Heart left ventricle (tissue), 16 donors: ENCODE measurements at regions not wholly inside any gene's neighbourhood (a gene's known extent, or its start where the extent isn't known, plus 50 kb on each side); places are given as distances from the start of the nearest gene placed in this dataset.

Experiments used
- ATAC-seq, 4 donors: fragments of 200-7000 bp; cut with Tn5 transposase; one replicate each; pipeline ENCODE4 v1.9.1; 2020 to 2022; ENCODE audit warnings: moderate library complexity in 4 of 4, mild to moderate bottlenecking in 3 of 4, moderate number of reproducible peaks in 1 of 4
- DNase-seq, 5 donors: peaks; one replicate each; pipeline ENCODE4 v3.0.0-alpha.2; 2020
- H3K27ac ChIP-seq, 12 donors: fragments of 200-600 bp; sonication (generic) in 4 of 12; one replicate each; pipeline versions ENCODE4 v1.5.0 to v1.8.0; 2016 to 2022; ENCODE audit warnings: mild to moderate bottlenecking in 2 of 12
- H3K27me3 ChIP-seq, 9 donors: fragments of 200-600 bp; sonication (generic) in 2 of 9; one replicate each; pipeline versions ENCODE4 v1.5.1 to v1.8.0; 2016 to 2022; ENCODE audit warnings: mild to moderate bottlenecking in 3 of 9
- H3K36me3 ChIP-seq, 9 donors: fragments of 200-600 bp; sonication (generic) in 2 of 9; one replicate each; pipeline versions ENCODE4 v1.5.0 to v1.8.0; 2018 to 2022; ENCODE audit warnings: mild to moderate bottlenecking in 2 of 9
- H3K4me1 ChIP-seq, 12 donors: fragments of 200-600 bp; sonication (generic) in 4 of 12; one replicate each; pipeline versions ENCODE4 v1.5.0 to v1.8.0; 2016 to 2022; ENCODE audit warnings: mild to moderate bottlenecking in 3 of 12
- H3K4me3 ChIP-seq, 12 donors: fragments of 200-600 bp; sonication (generic) in 4 of 12; one replicate each; pipeline versions ENCODE4 v1.5.0 to v1.8.0; 2017 to 2022; ENCODE audit warnings: mild to moderate bottlenecking in 9 of 12, moderate library complexity in 4 of 12
- H3K9me3 ChIP-seq, 12 donors: fragments of 200-600 bp; sonication (generic) in 4 of 12; one replicate each; pipeline versions ENCODE4 v1.5.0 to v1.8.0; 2016 to 2022; ENCODE audit warnings: mild to moderate bottlenecking in 1 of 12
- POLR2A ChIP-seq, 2 donors: fragments of 450-650 bp; IDR thresholded peaks; one replicate each; pipeline ENCODE4 v1.6.1; 2017; ENCODE audit warnings: antibody characterized with exemption in 2 of 2, mild to moderate bottlenecking in 2 of 2, moderate library complexity in 2 of 2
- WGBS, 4 donors: extraction: QIAGEN DNeasy Blood & Tissue Kit in 2 of 4; methylation state at CpG; one replicate each; pipeline versions ENCODE4 v1.1.5 to v1.1.7; 2013 to 2018; 5-methylcytosine and 5-hydroxymethylcytosine counted together
- intact Hi-C, 10 donors: fragments of 100-400 bp; cut with DNase I; formaldehyde crosslinking; loops; one replicate each; pipeline versions ENCODE4 v1.11.1 to v1.14.2; 2022
- TF ChIP-seq, protein P1 (sequence below), 12 donors: fragments of 200-600 bp; sonication (generic) in 4 of 12; IDR thresholded peaks; one replicate each; pipeline versions ENCODE4 v1.5.0 to v1.8.0; 2018 to 2022; ENCODE audit warnings: antibody characterized with exemption in 12 of 12, mild to moderate bottlenecking in 5 of 12
- donor health status: ischemic (EF 13 %, LVEDD 7.1; RV severe dilation, severe dysfunction).
- donor health status: healthy with polysubstance abuse.
- donor health status: DM: no; HTN: yes; CAD: no.
- donor health status: DM: no; HTN: no; CAD: no.
- donor health status: ischemic (EF 25% LVEDD 6.9; RV normal size, moderate dysfunction).
- donor health status: ischemic (EF 25% LVEDD 5.7; RV mildly dilated, moderate dysfunction).
- donor health status: healthy.
- donor health status: DM: yes; HTN: yes; CAD: no.
- donor health status: ischemic (EF 35%, LVEDD 5.7; RV mildly dilated, moderate dysfunction).
- donor health status: nonischemic (EF 11% LVEDD 7.7; RV severe dilation, severe dysfunction).
- donor health status: DM: yes; HTN: yes; CAD: no.
- donor health status: PGD.
- donor health status: ischemic (EF 29% LVEDD 5.4; RV normal size, mild dysfunction).
- donor health status: nonischemic (EF 23%, LVEDD 6.1; RV moderate dilation, normal function).

DNA sequence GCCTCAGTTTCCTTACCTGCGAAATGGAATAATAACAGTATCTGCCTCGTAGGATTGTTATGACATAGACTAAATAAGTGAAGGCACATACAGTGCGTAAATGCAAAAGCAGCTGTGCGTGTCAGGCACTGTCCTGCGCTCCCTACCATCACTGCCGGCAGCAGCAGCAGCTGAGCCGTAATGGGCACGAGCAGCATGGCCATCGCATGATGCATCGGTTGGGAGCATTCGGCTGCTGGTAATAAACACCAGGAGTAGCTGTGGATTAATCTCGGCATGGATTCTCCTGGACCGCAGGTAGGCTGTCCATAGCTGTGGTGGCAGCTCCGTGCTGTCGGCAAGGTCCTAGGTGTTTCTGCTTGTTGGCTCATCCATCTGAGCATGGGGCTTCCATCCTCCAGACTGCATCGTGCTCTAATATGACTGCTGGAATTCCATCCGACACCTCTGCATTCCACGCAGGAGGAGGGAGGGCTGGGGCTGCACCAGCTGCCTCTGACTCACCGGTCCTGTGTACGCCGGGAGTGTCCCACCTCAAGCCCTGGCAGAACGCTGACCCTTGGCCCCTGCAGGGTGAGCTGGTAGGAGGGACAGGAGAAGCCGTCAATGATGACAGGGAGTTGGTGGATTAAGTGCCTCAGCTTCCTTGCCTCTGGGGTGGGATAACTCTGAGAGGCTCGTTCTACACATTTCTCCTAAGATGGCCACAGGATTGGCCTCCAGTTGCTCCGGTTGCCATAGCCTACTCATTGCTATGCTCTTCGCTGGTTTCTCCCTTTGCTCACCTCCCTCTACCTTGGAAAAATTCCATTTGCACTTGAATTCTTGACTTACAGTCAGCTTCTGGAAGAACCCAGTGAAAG, 100.9 kb upstream of the PMEPA1 start:
- H3K36me3 ChIP-seq: no peaks in the 10 kb centered on the region
- peaks cover 0 to 13% (median 0%) of the 10 kb centered on the region in 12 donors for H3K4me1 ChIP-seq
- DNase-seq (no peak), ATAC-seq (no peak)
- no peak overlapping the region for H3K4me3 ChIP-seq
- TF ChIP-seq POLR2A (IDR thresholded peaks at IDR 0.05): no peak
- TF ChIP-seq, protein P1, sequence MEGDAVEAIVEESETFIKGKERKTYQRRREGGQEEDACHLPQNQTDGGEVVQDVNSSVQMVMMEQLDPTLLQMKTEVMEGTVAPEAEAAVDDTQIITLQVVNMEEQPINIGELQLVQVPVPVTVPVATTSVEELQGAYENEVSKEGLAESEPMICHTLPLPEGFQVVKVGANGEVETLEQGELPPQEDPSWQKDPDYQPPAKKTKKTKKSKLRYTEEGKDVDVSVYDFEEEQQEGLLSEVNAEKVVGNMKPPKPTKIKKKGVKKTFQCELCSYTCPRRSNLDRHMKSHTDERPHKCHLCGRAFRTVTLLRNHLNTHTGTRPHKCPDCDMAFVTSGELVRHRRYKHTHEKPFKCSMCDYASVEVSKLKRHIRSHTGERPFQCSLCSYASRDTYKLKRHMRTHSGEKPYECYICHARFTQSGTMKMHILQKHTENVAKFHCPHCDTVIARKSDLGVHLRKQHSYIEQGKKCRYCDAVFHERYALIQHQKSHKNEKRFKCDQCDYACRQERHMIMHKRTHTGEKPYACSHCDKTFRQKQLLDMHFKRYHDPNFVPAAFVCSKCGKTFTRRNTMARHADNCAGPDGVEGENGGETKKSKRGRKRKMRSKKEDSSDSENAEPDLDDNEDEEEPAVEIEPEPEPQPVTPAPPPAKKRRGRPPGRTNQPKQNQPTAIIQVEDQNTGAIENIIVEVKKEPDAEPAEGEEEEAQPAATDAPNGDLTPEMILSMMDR (IDR thresholded peaks at IDR 0.05): no peak
- intact Hi-C loops: no loop called here
- no peak overlapping the region for H3K27ac ChIP-seq
- no peaks in the 10 kb centered on the region for H3K27me3 ChIP-seq
- no peaks in the 10 kb centered on the region for H3K9me3 ChIP-seq
- WGBS, 4 donors: 84 to 88% (median 86%) methylated on average over 26 of the region's 26 CpGs

DNA sequence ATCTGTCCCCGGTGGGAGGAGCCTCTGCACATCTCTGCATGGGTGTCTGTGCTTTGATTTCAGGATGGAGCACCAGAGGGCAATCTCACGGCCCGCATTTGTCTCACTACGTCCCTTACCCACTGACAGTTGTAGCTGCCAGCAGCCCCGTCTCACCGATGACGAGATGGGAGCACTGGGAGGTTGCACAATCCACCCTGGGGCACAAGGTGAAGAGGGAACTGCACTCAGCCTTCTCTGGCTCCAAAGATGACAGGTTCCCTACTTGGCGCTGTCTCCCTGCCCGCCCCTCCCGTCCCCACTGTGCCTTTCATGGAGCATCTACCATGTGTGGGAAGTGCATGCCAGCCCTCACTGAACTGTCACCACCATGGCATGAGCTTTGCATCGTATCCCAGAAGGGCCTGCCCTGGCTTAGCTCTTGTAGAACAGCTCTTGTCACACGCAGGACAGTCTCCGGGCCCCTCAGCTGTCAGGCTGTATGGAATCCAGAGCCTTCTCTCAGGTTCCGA, 99.9 kb upstream of the PMEPA1 start:
- Histone ChIP-seq H3K4me1 (peaks cover 0 to 13% (median 0%) of the 10 kb centered on the region in 12 donors), H3K27me3 (no peaks in the 10 kb centered on the region), H3K9me3 (no peaks in the 10 kb centered on the region), H3K36me3 (no peaks in the 10 kb centered on the region), H3K27ac (no peak overlapping the region), H3K4me3 (no peak overlapping the region)
- 51 to 57% (median 56%) methylated on average over 14 of the region's 14 CpGs for WGBS, 4 donors
- TF ChIP-seq, protein P1 (IDR thresholded peaks at IDR 0.05): no peak
- no peak for TF ChIP-seq POLR2A (IDR thresholded peaks at IDR 0.05)
- ATAC-seq (peak; percentile 40 to 75 (median 51)), DNase-seq (peak in 2 of 5 donors; percentile 58 to 67)
- intact Hi-C loops: loop anchor here in 3 of 10 donors (5.0 to 10.0 kb wide), 3 partner anchors 55 to 92 kb away; no protein-coding TSS in a partner anchor

DNA sequence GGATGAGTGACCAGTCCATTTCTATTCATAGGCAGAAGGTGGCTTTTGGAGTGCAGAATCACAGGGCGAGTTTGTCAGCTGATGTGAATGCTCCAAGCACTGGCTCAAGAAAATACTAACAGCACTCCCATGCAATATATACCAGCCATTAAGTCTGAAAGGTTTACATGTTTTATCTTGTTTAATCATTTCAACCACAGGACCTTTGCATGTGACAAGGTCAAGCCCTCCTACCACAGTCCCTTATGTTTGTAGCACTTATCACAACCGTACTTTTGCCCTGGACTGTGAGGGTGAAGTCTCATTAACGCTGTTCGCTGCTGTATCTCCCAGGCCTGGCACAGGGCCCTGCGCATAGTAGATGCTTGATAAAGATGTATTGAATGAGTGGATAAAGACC, 99.3 kb upstream of the PMEPA1 start:
- Histone ChIP-seq H3K36me3 (no peaks in the 10 kb centered on the region), H3K9me3 (no peaks in the 10 kb centered on the region), H3K27me3 (no peaks in the 10 kb centered on the region), H3K27ac (no peak overlapping the region), H3K4me1 (peaks cover 0 to 13% (median 0%) of the 10 kb centered on the region in 12 donors), H3K4me3 (no peak overlapping the region)
- TF ChIP-seq, protein P1 (IDR thresholded peaks at IDR 0.05): no peak
- TF ChIP-seq POLR2A (IDR thresholded peaks at IDR 0.05): no peak
- intact Hi-C loops: loop anchor here in 3 of 10 donors (5.0 to 10.0 kb wide), 3 partner anchors 56 to 92 kb away; no protein-coding TSS in a partner anchor
- no peak for DNase-seq
- no peak for ATAC-seq
- WGBS, 4 donors: 76 to 86% (median 81%) methylated on average over 5 of the region's 5 CpGs
